ENCODE measurements at regions not wholly inside any gene's neighbourhood (a gene's known extent, or its start where the extent isn't known, plus 50 kb on each side); places are given as distances from the start of the nearest gene placed in this dataset.

- TF ChIP-seq RAD21 (conservative IDR thresholded peaks at IDR 0.05 in 1 of 2, IDR thresholded peaks at IDR 0.05 in 1 of 2): no peak
- no peak for TF ChIP-seq POLR2A (IDR thresholded peaks at IDR 0.05; ENCODE audit: low read length)
- TF ChIP-seq MAX (IDR thresholded peaks at IDR 0.05): no peak
- TF ChIP-seq CTCF (IDR thresholded peaks at IDR 0.05): no peak
- TF ChIP-seq SREBF2 (IDR thresholded peaks at IDR 0.05): no peak
- no peak for TF ChIP-seq EHMT2 (IDR thresholded peaks at IDR 0.05; ENCODE audit: low read depth)
- TF ChIP-seq EP300 (IDR thresholded peaks at IDR 0.05): no peak
- TF ChIP-seq ZSCAN20 (CRISPR knock-in tag; IDR thresholded peaks at IDR 0.05): no peak
- no peak for TF ChIP-seq MAZ (IDR thresholded peaks at IDR 0.05; ENCODE audit: borderline replicate concordance, low read depth, low read length)
Observed at GRCh38 chr11:11742486-11742885, 99.3 kb upstream of the USP47 start.

All from A549 (cell line).